Iris pigment epithelial cell (primary cell): ENCODE measurements at regions not wholly inside any gene's neighbourhood (a gene's known extent, or its start where the extent isn't known, plus 50 kb on each side); places are given as distances from the start of the nearest gene placed in this dataset.

Experiments
- DNase-seq: peaks from one replicate; pipeline ENCODE4 v3.0.0-alpha.2; 2011; ENCODE audit warnings: low read depth

- DNase-seq, result no peak
Observed at GRCh38 chr2:196444442-196444841, 195.1 kb upstream of the CCDC150 start.

- no peak for DNase-seq
Observed at GRCh38 chr2:196445991-196446390, 193.5 kb upstream of the CCDC150 start.

DNA sequence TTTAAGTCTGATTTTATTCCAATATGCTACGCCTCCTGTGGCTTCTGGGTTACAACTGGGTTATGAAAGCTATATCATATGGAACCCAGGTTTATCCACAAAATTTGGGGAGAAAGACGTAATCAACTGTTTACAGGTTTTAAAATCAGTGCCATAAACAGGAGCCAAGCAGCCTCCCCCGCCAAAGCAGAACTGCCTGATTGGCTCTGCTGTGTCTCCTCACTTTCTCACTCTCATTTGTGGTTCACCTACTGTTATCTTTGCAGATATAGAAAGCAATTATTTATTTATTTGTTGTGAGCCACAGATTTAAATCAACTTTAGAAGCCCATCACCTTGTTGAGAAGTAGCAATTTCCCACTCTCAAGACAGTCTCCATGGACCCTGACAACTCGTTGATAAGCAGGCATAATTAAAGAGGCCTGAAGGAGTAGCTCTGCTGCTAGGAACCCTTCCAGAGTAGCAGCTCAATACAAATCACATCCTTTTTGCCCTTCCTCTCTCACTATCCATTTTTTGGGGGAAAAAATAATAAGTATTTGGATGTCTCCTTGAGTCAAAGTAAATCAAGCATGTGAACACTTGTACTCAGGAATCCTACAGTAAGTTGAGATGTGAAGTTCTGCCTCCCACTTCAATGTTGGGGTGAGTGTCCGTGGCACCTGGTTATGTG lies 191.0 kb upstream of the CCDC150 start:
- no peak for DNase-seq

GRCh38 chr2:196449083-196449482 lies 190.4 kb upstream of the CCDC150 start:
- no peak for DNase-seq

GRCh38 chr2:196452758-196453157 lies 186.8 kb upstream of the CCDC150 start:
- DNase-seq, result no peak

GRCh38 chr2:196453613-196454047 lies 185.9 kb upstream of the CCDC150 start:
- peak; percentile 58 for DNase-seq

GRCh38 chr2:196454492-196454891 lies 185.0 kb upstream of the CCDC150 start:
- no peak for DNase-seq

- DNase-seq, result peak; percentile 88
Observed at GRCh38 chr2:196459539-196459938, 180.0 kb upstream of the CCDC150 start.

DNA sequence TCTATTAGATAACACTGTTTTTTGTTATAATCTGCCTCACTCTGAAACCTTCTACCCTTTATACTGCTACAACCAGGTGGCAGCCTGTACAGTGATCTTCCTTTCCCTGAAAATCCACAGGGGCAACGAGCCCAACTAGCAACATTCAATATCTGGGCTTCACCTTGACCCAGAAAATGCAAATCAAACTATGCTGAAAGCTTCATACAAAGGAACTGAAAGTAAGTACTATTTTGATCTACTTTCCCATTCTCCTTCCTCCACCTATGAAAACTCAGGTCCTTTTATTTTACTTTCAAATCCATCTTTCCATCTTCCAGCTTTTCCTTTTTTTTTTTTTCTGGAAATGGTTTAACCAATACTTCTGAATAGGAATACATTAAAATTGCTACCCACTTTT lies 175.8 kb upstream of the CCDC150 start:
- DNase-seq, result no peak

DNA sequence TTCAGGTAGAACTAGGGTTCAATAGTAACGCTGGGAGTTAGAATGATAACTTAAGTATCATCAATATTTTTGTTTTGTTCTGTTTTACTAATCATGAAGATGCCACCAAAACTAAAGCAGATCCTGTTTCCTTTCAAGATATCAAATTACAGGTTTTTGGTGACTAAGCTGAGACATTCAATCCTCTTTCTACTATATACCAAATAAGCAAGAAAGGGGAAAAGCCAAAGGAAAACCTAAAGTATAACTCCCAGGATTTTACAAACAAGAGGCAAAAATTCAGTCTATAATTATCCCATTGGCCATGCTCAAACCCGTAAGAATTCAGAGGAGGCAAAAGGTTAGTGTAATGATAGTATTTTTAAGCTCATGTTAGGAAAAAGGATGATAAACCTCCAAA lies 175.2 kb upstream of the CCDC150 start:
- no peak for DNase-seq

- no peak for DNase-seq
Observed at GRCh38 chr2:196466581-196466980, 172.9 kb upstream of the CCDC150 start.

- DNase-seq, result no peak
Observed at GRCh38 chr2:196468394-196468793, 171.1 kb upstream of the CCDC150 start.

DNA sequence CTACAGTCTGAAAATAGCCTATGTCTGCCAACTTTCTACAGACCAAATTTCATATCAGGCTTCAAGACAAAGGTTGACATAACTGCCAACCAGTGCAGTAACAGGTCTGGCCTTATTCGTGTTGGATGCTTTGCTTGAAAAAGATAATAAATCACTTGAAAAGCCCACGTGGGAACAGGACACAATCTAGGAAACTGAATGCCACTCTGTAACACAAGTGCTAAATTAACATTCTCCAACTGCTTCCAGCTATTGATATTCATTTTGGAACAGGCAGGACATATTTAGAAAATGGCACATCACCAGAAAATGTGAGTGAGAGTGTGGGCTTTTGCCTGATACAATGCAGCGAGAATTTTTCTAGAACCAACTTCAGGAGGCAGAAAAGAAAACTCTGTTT lies 165.9 kb upstream of the CCDC150 start:
- DNase-seq, result no peak

DNA sequence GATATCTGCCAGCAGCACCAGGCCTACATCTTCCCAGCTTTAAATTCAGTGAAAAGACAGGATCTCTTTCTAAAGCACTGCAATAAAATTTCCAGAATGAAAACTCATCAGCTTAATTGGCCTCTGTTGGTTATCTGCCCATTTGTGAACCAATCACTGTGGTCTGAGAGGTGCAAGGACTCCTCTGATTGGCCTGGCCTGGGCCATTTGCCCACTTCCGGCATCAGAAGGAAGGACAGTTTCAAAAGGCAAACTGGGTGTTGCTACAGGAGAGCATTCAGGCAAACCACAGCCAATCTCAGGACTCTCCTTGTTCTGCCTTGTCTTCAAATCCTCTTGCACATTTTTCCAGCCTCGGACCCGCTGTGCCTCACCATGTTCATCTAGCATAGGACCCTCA lies 163.9 kb upstream of the CCDC150 start:
- no peak for DNase-seq

DNA sequence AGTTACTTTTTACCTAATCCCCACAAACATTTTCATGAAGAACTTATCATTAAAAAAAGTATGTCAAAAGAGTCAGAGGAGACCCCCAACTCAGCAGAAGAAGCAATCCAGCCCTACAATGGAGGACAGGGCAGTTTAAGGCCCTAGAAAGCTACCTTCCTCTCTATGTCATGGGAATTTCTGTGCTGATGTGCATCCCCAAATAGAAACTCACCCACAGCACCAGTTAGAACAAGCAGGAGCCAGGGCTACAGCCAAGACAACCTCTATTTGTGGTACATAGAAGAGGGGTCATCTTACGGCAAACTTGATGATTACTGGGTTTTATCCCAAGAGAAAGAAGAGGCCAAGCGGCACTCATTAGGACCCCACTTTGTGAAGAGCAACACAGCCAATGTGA lies 160.9 kb upstream of the CCDC150 start:
- DNase-seq, result no peak

DNA sequence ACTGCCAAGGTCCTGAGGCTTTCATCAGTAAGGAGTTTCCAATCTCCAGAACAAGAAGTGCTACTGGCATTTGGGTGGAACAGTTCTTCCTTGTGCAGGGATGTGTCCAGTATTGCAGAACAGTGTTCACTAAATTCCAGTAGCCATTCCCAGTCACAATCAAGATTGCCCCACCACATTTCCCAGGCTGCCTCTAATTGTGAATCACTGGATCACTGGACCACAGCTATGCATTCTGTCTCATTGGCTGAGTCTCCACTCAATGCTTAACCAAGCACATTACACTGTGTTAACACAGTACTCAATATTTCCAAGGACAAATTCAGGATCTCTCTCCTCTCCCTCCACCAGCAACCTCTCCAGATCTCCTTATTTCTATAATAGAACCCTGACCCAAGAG lies 160.2 kb upstream of the CCDC150 start:
- peak; percentile 80 for DNase-seq

DNA sequence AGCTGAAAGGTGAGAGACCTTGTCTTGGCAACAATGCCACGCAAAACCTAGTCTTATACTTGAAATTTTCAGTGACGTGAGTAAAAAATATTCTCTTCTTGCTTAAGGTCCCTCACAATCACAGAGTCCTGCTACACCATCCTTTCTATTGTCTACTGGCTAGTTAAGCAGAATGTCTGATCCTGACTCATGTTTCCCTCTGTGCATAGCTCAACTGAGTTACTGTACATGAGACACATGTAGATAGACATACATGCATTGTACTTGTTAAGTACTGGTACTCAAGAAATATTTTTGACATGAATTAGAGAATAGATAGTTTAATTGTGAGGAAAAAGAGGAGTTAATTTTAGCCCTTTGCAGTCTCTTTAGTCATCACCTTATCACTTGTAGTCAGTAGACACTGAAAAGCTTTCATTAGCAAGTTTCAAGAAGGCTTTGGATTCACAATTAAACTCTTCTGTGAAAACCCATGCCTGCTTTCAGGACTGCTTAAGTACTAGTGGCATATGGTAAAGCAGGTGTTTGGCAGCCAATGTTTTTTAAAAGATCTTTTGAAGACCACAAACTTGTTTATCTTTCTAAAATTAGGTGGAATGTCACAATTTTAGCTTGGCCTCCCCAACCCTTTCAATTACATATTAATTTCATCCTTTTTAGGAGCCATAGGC lies 158.7 kb upstream of the CCDC150 start:
- DNase-seq, result peak; percentile 31

- DNase-seq, result peak; percentile 95
Observed at GRCh38 chr2:196481324-196481697, 158.2 kb upstream of the CCDC150 start.

- DNase-seq, result peak; percentile 54
Observed at GRCh38 chr2:196482119-196483065, 157.1 kb upstream of the CCDC150 start.

- no peak for DNase-seq
Observed at GRCh38 chr2:196486146-196486545, 153.4 kb upstream of the CCDC150 start.

DNA sequence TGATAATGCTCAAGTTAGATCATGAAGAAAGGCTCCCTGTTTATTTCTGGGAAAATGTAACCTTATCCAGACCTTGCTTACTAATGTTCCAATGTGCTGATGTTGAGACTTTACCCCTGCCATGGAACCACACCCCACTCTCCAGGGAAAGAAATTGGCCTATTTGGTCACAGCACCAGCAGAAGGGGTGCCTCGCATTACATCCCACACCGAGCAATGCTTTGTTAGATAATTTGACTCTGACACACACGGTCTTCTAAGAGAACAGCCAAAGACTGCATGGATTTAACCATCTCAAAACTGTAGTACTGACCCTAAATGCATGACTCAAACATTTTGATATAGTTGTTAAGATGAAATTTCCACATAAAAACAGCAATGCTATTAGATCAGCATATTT lies 152.1 kb upstream of the CCDC150 start:
- DNase-seq, result no peak

GRCh38 chr2:196489371-196489770 lies 150.1 kb upstream of the CCDC150 start:
- no peak for DNase-seq

- no peak for DNase-seq
Observed at GRCh38 chr2:196492946-196493345, 146.6 kb upstream of the CCDC150 start.
